ENCODE measurements at regions not wholly inside any gene's neighbourhood (a gene's known extent, or its start where the extent isn't known, plus 50 kb on each side); places are given as distances from the start of the nearest gene placed in this dataset.

DNA sequence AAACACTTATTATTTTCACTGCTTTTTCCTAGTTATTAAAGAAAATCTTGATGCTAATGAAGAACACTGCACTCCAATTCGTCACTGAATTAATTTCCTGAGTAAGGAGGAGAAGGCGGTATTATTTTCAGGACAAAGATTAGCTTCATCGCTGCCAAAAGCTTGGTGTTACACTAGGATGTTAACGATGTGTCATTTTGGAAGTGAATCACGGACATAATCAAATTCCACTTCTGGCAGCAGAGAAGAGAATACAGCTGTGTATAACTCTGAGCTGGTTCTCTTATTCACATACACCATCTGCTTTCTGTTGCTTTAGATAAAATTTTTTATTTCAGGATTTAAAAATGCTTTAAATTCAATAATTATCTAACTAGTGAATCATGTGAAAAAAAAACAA lies 74.1 kb downstream of the SCG2 start:
- BruUV-seq (replicated peaks): no TSS peak
- DNase-seq: no peak
- intact Hi-C loops (cut with micrococcal nuclease; ENCODE audit: unreplicated experiment): no loop called here
- Mint-ChIP-seq H3K27ac (ENCODE audit: unreplicated experiment) (no peak overlapping the region), H3K4me1 (ENCODE audit: low read depth, unreplicated experiment) (no peaks in the 10 kb centered on the region), H3K36me3 (ENCODE audit: insufficient read depth, unreplicated experiment) (no peaks in the 10 kb centered on the region), H3K4me3 (ENCODE audit: low read depth, unreplicated experiment) (no peak overlapping the region), H3K27me3 (ENCODE audit: unreplicated experiment) (no peaks in the 10 kb centered on the region), H3K9me3 (ENCODE audit: low read depth, unreplicated experiment) (no peaks in the 10 kb centered on the region)
- TF ChIP-seq, protein P1, sequence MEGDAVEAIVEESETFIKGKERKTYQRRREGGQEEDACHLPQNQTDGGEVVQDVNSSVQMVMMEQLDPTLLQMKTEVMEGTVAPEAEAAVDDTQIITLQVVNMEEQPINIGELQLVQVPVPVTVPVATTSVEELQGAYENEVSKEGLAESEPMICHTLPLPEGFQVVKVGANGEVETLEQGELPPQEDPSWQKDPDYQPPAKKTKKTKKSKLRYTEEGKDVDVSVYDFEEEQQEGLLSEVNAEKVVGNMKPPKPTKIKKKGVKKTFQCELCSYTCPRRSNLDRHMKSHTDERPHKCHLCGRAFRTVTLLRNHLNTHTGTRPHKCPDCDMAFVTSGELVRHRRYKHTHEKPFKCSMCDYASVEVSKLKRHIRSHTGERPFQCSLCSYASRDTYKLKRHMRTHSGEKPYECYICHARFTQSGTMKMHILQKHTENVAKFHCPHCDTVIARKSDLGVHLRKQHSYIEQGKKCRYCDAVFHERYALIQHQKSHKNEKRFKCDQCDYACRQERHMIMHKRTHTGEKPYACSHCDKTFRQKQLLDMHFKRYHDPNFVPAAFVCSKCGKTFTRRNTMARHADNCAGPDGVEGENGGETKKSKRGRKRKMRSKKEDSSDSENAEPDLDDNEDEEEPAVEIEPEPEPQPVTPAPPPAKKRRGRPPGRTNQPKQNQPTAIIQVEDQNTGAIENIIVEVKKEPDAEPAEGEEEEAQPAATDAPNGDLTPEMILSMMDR (IDR thresholded peaks at IDR 0.05; ENCODE audit: unreplicated experiment): no peak
- CTCF ChIA-PET: no interaction called here

DNA sequence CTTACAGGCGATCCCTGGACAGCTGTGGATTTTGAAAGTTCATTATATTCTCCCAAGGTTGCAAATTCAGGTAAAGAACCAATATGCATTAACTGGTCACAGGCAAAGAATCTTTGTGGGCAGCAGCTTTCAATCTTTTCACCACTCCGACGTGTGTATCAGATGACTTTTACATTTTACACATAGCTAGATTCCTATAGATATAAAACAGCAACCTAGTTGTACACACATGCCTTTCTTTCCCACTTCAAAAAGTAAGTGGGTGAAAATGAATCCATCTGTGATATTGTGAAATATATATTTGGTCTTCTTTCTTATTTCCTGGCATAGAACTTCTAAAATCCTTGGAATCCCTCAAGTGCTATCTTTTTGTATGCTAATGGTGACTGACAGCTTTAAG lies 72.5 kb downstream of the SCG2 start:
- H3K36me3 Mint-ChIP-seq (ENCODE audit: insufficient read depth, unreplicated experiment): no peaks in the 10 kb centered on the region
- no peak overlapping the region for H3K4me3 Mint-ChIP-seq (ENCODE audit: low read depth, unreplicated experiment)
- H3K27me3 Mint-ChIP-seq (ENCODE audit: unreplicated experiment): no peaks in the 10 kb centered on the region
- CTCF ChIA-PET: no interaction called here
- no peak for DNase-seq
- BruUV-seq (replicated peaks): no TSS peak
- TF ChIP-seq, protein P1 (IDR thresholded peaks at IDR 0.05; ENCODE audit: unreplicated experiment): no peak
- intact Hi-C loops (cut with micrococcal nuclease; ENCODE audit: unreplicated experiment): no loop called here
- no peaks in the 10 kb centered on the region for H3K9me3 Mint-ChIP-seq (ENCODE audit: low read depth, unreplicated experiment)
- no peaks in the 10 kb centered on the region for H3K4me1 Mint-ChIP-seq (ENCODE audit: low read depth, unreplicated experiment)
- H3K27ac Mint-ChIP-seq (ENCODE audit: unreplicated experiment): no peak overlapping the region

DNA sequence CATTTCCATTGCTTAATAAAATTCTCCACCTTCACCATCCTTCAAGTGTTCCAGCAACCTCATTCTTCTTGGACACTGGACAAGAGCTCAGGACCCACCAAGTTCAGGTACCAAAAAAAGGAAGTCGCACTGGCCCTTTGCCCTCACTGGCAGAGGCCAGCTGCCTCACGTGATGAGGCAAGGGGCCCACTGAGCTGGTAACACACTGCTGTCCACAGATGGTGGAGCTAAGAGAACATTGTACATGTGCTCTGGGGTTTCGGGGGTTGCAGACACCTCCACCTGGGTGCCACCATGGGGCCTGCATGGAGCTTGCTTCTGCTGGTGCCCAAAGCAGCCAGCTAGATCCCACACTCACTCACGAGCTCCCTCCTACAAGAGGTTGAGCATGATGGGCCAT lies 71.3 kb downstream of the SCG2 start:
- H3K27me3 Mint-ChIP-seq (ENCODE audit: unreplicated experiment): no peaks in the 10 kb centered on the region
- no peaks in the 10 kb centered on the region for H3K36me3 Mint-ChIP-seq (ENCODE audit: insufficient read depth, unreplicated experiment)
- TF ChIP-seq, protein P1 (IDR thresholded peaks at IDR 0.05; ENCODE audit: unreplicated experiment): no peak
- CTCF ChIA-PET: no interaction called here
- no peaks in the 10 kb centered on the region for H3K9me3 Mint-ChIP-seq (ENCODE audit: low read depth, unreplicated experiment)
- intact Hi-C loops (cut with micrococcal nuclease; ENCODE audit: unreplicated experiment): no loop called here
- no peak for DNase-seq
- BruUV-seq (replicated peaks): no TSS peak
- H3K27ac Mint-ChIP-seq (ENCODE audit: unreplicated experiment): no peak overlapping the region
- H3K4me1 Mint-ChIP-seq (ENCODE audit: low read depth, unreplicated experiment): no peaks in the 10 kb centered on the region
- no peak overlapping the region for H3K4me3 Mint-ChIP-seq (ENCODE audit: low read depth, unreplicated experiment)

DNA sequence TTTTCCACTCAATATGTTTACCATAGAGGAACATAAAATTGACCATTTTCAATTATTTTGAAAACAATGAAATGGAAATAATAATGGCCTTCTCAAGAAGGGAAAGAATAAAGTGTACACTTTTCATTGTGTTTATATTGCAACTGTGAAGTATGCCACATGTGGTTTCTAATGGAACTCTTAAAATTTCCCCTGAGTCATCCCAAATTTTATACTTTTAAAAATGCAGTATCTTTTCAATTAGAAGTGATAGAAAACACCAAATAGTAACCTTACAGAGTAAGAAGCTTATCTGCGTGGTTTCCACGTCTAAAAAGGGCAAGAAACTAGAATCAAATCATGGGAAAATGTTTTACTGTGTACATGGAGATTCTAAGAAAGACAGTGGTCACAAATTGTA lies 70.0 kb downstream of the SCG2 start:
- TF ChIP-seq, protein P1 (IDR thresholded peaks at IDR 0.05; ENCODE audit: unreplicated experiment): no peak
- no TSS peak for BruUV-seq (replicated peaks)
- Mint-ChIP-seq H3K4me1 (ENCODE audit: low read depth, unreplicated experiment) (peaks cover 8% of the 10 kb centered on the region), H3K9me3 (ENCODE audit: low read depth, unreplicated experiment) (no peaks in the 10 kb centered on the region), H3K27me3 (ENCODE audit: unreplicated experiment) (no peaks in the 10 kb centered on the region), H3K36me3 (ENCODE audit: insufficient read depth, unreplicated experiment) (no peaks in the 10 kb centered on the region), H3K4me3 (ENCODE audit: low read depth, unreplicated experiment) (no peak overlapping the region), H3K27ac (ENCODE audit: unreplicated experiment) (no peak overlapping the region)
- CTCF ChIA-PET: no interaction called here
- no peak for DNase-seq
- intact Hi-C loops (cut with micrococcal nuclease; ENCODE audit: unreplicated experiment): no loop called here

DNA sequence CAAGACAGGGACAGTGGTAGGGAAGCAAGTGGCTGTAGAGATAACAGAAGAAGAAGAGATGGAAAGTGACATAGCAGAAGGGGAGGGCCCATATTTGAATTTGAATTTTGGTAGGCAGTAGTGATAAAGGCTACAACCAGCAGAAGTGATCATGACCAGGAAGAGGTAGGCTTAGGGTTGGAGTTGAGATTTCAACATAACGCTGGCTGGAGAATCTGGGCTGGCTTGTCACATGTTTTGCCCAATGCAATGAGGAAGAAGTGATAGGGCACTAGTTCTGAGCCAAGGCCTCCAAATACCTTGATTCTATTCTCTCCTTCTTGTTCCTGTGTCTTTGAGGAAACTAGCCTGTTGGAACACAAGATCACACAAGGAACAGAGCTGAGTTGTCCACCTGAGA lies 69.4 kb downstream of the SCG2 start:
- CTCF ChIA-PET: interaction anchor here (0.6 kb wide), 1 partner anchor 12 kb away, joined by 4 read pairs; no protein-coding TSS in a partner anchor
- BruUV-seq (replicated peaks): no TSS peak
- no peaks in the 10 kb centered on the region for H3K36me3 Mint-ChIP-seq (ENCODE audit: insufficient read depth, unreplicated experiment)
- intact Hi-C loops (cut with micrococcal nuclease; ENCODE audit: unreplicated experiment): no loop called here
- H3K9me3 Mint-ChIP-seq (ENCODE audit: low read depth, unreplicated experiment): no peaks in the 10 kb centered on the region
- DNase-seq: no peak
- no peak overlapping the region for H3K27ac Mint-ChIP-seq (ENCODE audit: unreplicated experiment)
- peaks cover 14% of the 10 kb centered on the region for H3K4me1 Mint-ChIP-seq (ENCODE audit: low read depth, unreplicated experiment)
- H3K27me3 Mint-ChIP-seq (ENCODE audit: unreplicated experiment): no peaks in the 10 kb centered on the region
- TF ChIP-seq, protein P1 (IDR thresholded peaks at IDR 0.05; ENCODE audit: unreplicated experiment): no peak
- H3K4me3 Mint-ChIP-seq (ENCODE audit: low read depth, unreplicated experiment): no peak overlapping the region
